Midbrain (tissue), 1 donor: ENCODE measurements at regions not wholly inside any gene's neighbourhood (a gene's known extent, or its start where the extent isn't known, plus 50 kb on each side); places are given as distances from the start of the nearest gene placed in this dataset.

ENCODE experiments used
- DNase-seq: peaks from one replicate; lab custom pipeline; 2025; lab: John Stamatoyannopoulos, UW

GRCh38 chr21:15241997-15242736 is 177.4 kb upstream of the NRIP1 start:
- no peak for DNase-seq

- no peak for DNase-seq
Observed at GRCh38 chr21:15242906-15243305, 178.1 kb upstream of the NRIP1 start.

GRCh38 chr21:15243406-15243805 is 178.6 kb upstream of the NRIP1 start:
- no peak for DNase-seq

- DNase-seq = no peak
Observed at GRCh38 chr21:15247613-15248012, 182.8 kb upstream of the NRIP1 start.

GRCh38 chr21:15249285-15249993 is 184.6 kb upstream of the NRIP1 start:
- no peak for DNase-seq

GRCh38 chr21:15250384-15250783 is 185.6 kb upstream of the NRIP1 start:
- no peak for DNase-seq

- no peak for DNase-seq
Observed at GRCh38 chr21:15252431-15252830, 187.6 kb upstream of the NRIP1 start.

GRCh38 chr21:15254111-15254510 is 189.3 kb upstream of the NRIP1 start:
- DNase-seq = no peak

GRCh38 chr21:15255261-15255660 is 190.5 kb upstream of the NRIP1 start:
- no peak for DNase-seq

- no peak for DNase-seq
Observed at GRCh38 chr21:15255763-15256162, 191.0 kb upstream of the NRIP1 start.

- no peak for DNase-seq
Observed at GRCh38 chr21:15256996-15257395, 192.2 kb upstream of the NRIP1 start.

GRCh38 chr21:15257646-15258045 is 192.8 kb upstream of the NRIP1 start:
- DNase-seq = no peak

GRCh38 chr21:15259824-15260223 is 195.0 kb upstream of the NRIP1 start:
- DNase-seq = no peak

- DNase-seq = no peak
Observed at GRCh38 chr21:15260604-15261003, 195.8 kb upstream of the NRIP1 start.

- DNase-seq = no peak
Observed at GRCh38 chr21:15264084-15264665, 199.4 kb upstream of the NRIP1 start.

- DNase-seq = no peak
Observed at GRCh38 chr21:15272171-15272570, 207.4 kb upstream of the NRIP1 start.

GRCh38 chr21:15272591-15272990 is 207.8 kb upstream of the NRIP1 start:
- DNase-seq = no peak

- DNase-seq = no peak
Observed at GRCh38 chr21:15273244-15273643, 208.4 kb upstream of the NRIP1 start.

GRCh38 chr21:15274701-15275485 is 210.1 kb upstream of the NRIP1 start:
- DNase-seq = no peak

GRCh38 chr21:15275615-15276235 is 210.9 kb upstream of the NRIP1 start:
- DNase-seq = no peak

GRCh38 chr21:15276243-15276642 is 211.4 kb upstream of the NRIP1 start:
- DNase-seq = no peak

GRCh38 chr21:15277466-15277865 is 212.7 kb upstream of the NRIP1 start:
- no peak for DNase-seq
